SK-N-SH treated with all-trans-retinoic acid at 6 μM for 48 hours (cell line): ENCODE measurements at regions not wholly inside any gene's neighbourhood (a gene's known extent, or its start where the extent isn't known, plus 50 kb on each side); places are given as distances from the start of the nearest gene placed in this dataset.

Experiments
- ARNTL ChIP-seq: fragments of 450-650 bp; formaldehyde crosslinking; IDR thresholded peaks from 2 replicates; pipeline ENCODE4 v1.5.0; 2020; ENCODE audit warnings: low read depth, mild to moderate bottlenecking, moderate library complexity, borderline replicate concordance
- CSDC2 ChIP-seq: fragments of 250-450 bp; sonication (Bioruptor Pico); IDR thresholded peaks from 2 replicates; pipeline ENCODE4 v1.5.0; 2020; ENCODE audit warnings: mild to moderate bottlenecking, moderate library complexity
- GLIS3 ChIP-seq: fragments of 250-450 bp; sonication (Bioruptor Pico); IDR thresholded peaks from 2 replicates; pipeline ENCODE4 v1.5.0; 2020; ENCODE audit warnings: mild to moderate bottlenecking, moderate library complexity
- SNAI2 ChIP-seq: fragments of 250-450 bp; sonication (Bioruptor Pico); IDR thresholded peaks from 2 replicates; pipeline ENCODE4 v1.5.0; 2020; ENCODE audit warnings: mild to moderate bottlenecking, moderate library complexity
- TCF4 ChIP-seq: fragments of 250-450 bp; sonication (Bioruptor Pico); IDR thresholded peaks from 2 replicates; pipeline ENCODE4 v1.8.0; 2021; ENCODE audit warnings: mild to moderate bottlenecking, moderate library complexity, borderline replicate concordance
- ZFP3 ChIP-seq: fragments of 250-450 bp; sonication (Bioruptor Pico); IDR thresholded peaks from 2 replicates; pipeline ENCODE4 v1.5.0; 2020; ENCODE audit warnings: mild to moderate bottlenecking, moderate library complexity
- ZFP30 ChIP-seq: fragments of 450-650 bp; formaldehyde crosslinking; IDR thresholded peaks from 2 replicates; pipeline ENCODE4 v1.5.0; 2022; ENCODE audit warnings: mild to moderate bottlenecking, moderate library complexity
- ZNF565 ChIP-seq: fragments of 450-650 bp; formaldehyde crosslinking; conservative IDR thresholded peaks from 2 replicates; pipeline ENCODE4 v1.5.0; 2020; ENCODE audit warnings: low read depth, mild to moderate bottlenecking, moderate library complexity
- ZNF8 ChIP-seq: fragments of 450-650 bp; formaldehyde crosslinking; IDR thresholded peaks from 2 replicates; pipeline ENCODE4 v1.5.0; 2020; ENCODE audit warnings: mild to moderate bottlenecking, moderate library complexity
- TF ChIP-seq, protein P1 (sequence below): fragments of 250-450 bp; sonication (Bioruptor Pico); IDR thresholded peaks from 2 replicates; pipeline ENCODE4 v1.8.0; 2020; ENCODE audit warnings: mild to moderate bottlenecking, moderate library complexity, borderline replicate concordance
- TF ChIP-seq, protein P2 (sequence below): fragments of 250-450 bp; sonication (Bioruptor Pico); IDR thresholded peaks from 2 replicates; pipeline ENCODE4 v1.5.1; 2021; ENCODE audit warnings: mild to moderate bottlenecking, moderate library complexity
- TF ChIP-seq, protein P3 (sequence below): fragments of 250-450 bp; sonication (Bioruptor Pico); IDR thresholded peaks from 2 replicates; pipeline ENCODE4 v1.5.1; 2020; ENCODE audit warnings: low read depth, mild to moderate bottlenecking, moderate library complexity

DNA sequence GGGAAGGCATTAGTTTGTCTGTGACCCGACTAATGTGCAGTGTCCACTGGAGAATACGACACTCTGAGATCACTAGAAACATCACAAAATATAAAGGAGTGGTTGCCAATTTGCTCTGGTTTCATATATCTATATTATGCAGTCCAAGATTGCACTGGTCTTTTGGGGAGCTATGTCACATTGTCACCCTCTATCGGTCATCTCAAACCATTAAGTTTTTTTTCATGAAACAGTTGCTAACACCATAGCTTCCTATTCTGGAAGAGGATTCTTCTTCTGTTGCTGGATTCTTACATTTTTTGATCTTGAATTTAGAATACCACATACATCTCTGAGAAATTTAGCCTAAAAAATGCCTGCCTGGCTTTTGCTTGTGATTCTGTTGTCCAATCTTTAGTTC, 168.6 kb downstream of the LACC1 start:
- TF ChIP-seq CSDC2 (CRISPR knock-in tag) (no peak), ZFP3 (CRISPR knock-in tag) (no peak), ARNTL (CRISPR knock-in tag) (no peak), ZFP30 (CRISPR knock-in tag) (no peak), GLIS3 (CRISPR knock-in tag) (no peak), ZNF8 (CRISPR knock-in tag) (no peak), ZNF565 (no peak), TCF4 (CRISPR knock-in tag) (no peak), SNAI2 (CRISPR knock-in tag) (no peak)
- TF ChIP-seq, protein P1, sequence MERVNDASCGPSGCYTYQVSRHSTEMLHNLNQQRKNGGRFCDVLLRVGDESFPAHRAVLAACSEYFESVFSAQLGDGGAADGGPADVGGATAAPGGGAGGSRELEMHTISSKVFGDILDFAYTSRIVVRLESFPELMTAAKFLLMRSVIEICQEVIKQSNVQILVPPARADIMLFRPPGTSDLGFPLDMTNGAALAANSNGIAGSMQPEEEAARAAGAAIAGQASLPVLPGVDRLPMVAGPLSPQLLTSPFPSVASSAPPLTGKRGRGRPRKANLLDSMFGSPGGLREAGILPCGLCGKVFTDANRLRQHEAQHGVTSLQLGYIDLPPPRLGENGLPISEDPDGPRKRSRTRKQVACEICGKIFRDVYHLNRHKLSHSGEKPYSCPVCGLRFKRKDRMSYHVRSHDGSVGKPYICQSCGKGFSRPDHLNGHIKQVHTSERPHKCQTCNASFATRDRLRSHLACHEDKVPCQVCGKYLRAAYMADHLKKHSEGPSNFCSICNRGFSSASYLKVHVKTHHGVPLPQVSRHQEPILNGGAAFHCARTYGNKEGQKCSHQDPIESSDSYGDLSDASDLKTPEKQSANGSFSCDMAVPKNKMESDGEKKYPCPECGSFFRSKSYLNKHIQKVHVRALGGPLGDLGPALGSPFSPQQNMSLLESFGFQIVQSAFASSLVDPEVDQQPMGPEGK = no peak
- TF ChIP-seq, protein P2, sequence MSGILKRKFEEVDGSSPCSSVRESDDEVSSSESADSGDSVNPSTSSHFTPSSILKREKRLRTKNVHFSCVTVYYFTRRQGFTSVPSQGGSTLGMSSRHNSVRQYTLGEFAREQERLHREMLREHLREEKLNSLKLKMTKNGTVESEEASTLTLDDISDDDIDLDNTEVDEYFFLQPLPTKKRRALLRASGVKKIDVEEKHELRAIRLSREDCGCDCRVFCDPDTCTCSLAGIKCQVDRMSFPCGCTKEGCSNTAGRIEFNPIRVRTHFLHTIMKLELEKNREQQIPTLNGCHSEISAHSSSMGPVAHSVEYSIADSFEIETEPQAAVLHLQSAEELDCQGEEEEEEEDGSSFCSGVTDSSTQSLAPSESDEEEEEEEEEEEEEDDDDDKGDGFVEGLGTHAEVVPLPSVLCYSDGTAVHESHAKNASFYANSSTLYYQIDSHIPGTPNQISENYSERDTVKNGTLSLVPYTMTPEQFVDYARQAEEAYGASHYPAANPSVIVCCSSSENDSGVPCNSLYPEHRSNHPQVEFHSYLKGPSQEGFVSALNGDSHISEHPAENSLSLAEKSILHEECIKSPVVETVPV = no peak
- TF ChIP-seq, protein P3, sequence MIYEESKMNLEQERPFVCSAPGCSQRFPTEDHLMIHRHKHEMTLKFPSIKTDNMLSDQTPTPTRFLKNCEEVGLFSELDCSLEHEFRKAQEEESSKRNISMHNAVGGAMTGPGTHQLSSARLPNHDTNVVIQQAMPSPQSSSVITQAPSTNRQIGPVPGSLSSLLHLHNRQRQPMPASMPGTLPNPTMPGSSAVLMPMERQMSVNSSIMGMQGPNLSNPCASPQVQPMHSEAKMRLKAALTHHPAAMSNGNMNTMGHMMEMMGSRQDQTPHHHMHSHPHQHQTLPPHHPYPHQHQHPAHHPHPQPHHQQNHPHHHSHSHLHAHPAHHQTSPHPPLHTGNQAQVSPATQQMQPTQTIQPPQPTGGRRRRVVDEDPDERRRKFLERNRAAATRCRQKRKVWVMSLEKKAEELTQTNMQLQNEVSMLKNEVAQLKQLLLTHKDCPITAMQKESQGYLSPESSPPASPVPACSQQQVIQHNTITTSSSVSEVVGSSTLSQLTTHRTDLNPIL (CRISPR knock-in tag) = no peak
